Stimulated activated CD4-positive, alpha-beta T cell treated with anti-CD3 and anti-CD28 coated beads, Interleukin-4, amount 100 ng/mL, for 24 hours (primary cell): ENCODE measurements at regions not wholly inside any gene's neighbourhood (a gene's known extent, or its start where the extent isn't known, plus 50 kb on each side); places are given as distances from the start of the nearest gene placed in this dataset.
"Not testable (repeated sequence)": the region's sequence is repeated elsewhere in the genome, so short reads cannot be mapped to it uniquely, and the experiment has no call there.

ENCODE experiments used
- DNase-seq: peaks from one replicate; pipeline ENCODE4 v3.0.0-alpha.2; 2020

- not testable (repeated sequence) for DNase-seq
Measured at GRCh38 chr6:16039892-16040627, 88.8 kb upstream of the MYLIP start.

GRCh38 chr6:16038938-16039337, 89.9 kb upstream of the MYLIP start:
- DNase-seq = no peak

GRCh38 chr6:16035488-16036080, 93.3 kb upstream of the MYLIP start:
- DNase-seq = no peak

GRCh38 chr6:16033214-16033613, 95.7 kb upstream of the MYLIP start:
- DNase-seq = no peak

- DNase-seq = no peak
Measured at GRCh38 chr6:16031278-16031981, 97.5 kb upstream of the MYLIP start.

- DNase-seq = no peak
Measured at GRCh38 chr6:16028966-16029365, 99.9 kb upstream of the MYLIP start.

- DNase-seq = no peak
Measured at GRCh38 chr6:16020259-16020658, 108.6 kb upstream of the MYLIP start.

GRCh38 chr6:16019462-16019861, 109.4 kb upstream of the MYLIP start:
- DNase-seq = no peak

- DNase-seq = no peak
Measured at GRCh38 chr6:16018626-16019025, 110.3 kb upstream of the MYLIP start.

- DNase-seq = not testable (repeated sequence)
Measured at GRCh38 chr6:16014325-16014724, 114.6 kb upstream of the MYLIP start.

- DNase-seq = no peak
Measured at GRCh38 chr6:16007146-16007545, 121.7 kb upstream of the MYLIP start.

- DNase-seq = no peak
Measured at GRCh38 chr6:16006681-16007080, 122.2 kb upstream of the MYLIP start.

GRCh38 chr6:16004934-16005679, 123.8 kb upstream of the MYLIP start:
- DNase-seq = no peak

GRCh38 chr6:16003197-16003491, 125.7 kb upstream of the MYLIP start:
- no peak for DNase-seq

GRCh38 chr6:16002332-16003196, 126.3 kb upstream of the MYLIP start:
- DNase-seq = no peak

- no peak for DNase-seq
Measured at GRCh38 chr6:16001158-16001557, 127.7 kb upstream of the MYLIP start.

GRCh38 chr6:15999201-15999600, 129.7 kb upstream of the MYLIP start:
- DNase-seq = no peak

- DNase-seq = no peak
Measured at GRCh38 chr6:15997586-15998388, 131.1 kb upstream of the MYLIP start.

- no peak for DNase-seq
Measured at GRCh38 chr6:15996030-15996429, 132.9 kb upstream of the MYLIP start.

GRCh38 chr6:15995493-15995892, 133.4 kb upstream of the MYLIP start:
- DNase-seq = no peak

GRCh38 chr6:15994814-15995459, 133.9 kb upstream of the MYLIP start:
- no peak for DNase-seq
